ENCODE measurements at regions not wholly inside any gene's neighbourhood (a gene's known extent, or its start where the extent isn't known, plus 50 kb on each side); places are given as distances from the start of the nearest gene placed in this dataset.
A peak's percentile ranks its signal among the peaks of the same experiment; 100 is the strongest.

DNA sequence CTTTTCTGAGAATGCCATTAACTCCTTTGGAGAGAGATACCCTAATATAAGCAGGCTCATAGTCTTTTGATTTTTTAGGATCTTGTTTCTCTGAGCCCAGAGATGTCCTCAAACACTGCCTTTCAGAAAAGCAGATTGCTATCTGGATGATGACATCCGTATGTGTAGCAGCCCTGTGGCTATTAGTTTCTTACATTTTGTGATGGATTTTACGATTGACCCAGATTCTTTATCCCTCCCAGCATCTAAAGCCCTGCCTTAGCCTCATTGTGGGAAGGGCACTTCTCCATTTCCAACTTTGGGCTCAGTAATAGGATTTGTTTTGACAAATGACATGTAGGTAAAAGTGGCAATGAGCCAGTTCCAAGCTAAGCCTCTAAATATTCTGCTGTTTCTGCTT lies 300.3 kb downstream of the TTLL7 start:
- no peak for ATAC-seq
- Histone ChIP-seq H3K9me3 (ENCODE audit: control insufficient read depth in 2 of 3, low read length in 3 of 3) (no peaks in the 10 kb centered on the region), H3K36me3 (ENCODE audit: control insufficient read depth in 2 of 3, insufficient read depth in 3 of 3, low read length in 3 of 3) (no peaks in the 10 kb centered on the region), H3K4me1 (ENCODE audit: control insufficient read depth in 2 of 2, insufficient read depth in 2 of 2, low read length in 2 of 2) (peaks cover 0 to 8% of the 10 kb centered on the region in 2 donors), H3K27ac (ENCODE audit: low read depth, low read length) (no peak overlapping the region), H3K4me3 (ENCODE audit: low read length) (no peak overlapping the region), H3K27me3 (ENCODE audit: control insufficient read depth in 2 of 2, insufficient read depth in 2 of 2, low read length in 2 of 2) (no peaks in the 10 kb centered on the region)
- Mint-ChIP-seq H3K27me3 (peaks cover 0 to 6% (median 0%) of the 10 kb centered on the region in 5 donors), H3K4me1 (peaks cover 8 to 38% (median 29%) of the 10 kb centered on the region in 7 donors), H3K27ac (no peak overlapping the region), H3K36me3 (peaks cover 0 to 4% (median 0%) of the 10 kb centered on the region in 5 donors), H3K9me3 (peaks cover 0 to 8% (median 4%) of the 10 kb centered on the region in 11 donors), H3K4me3 (no peak overlapping the region)
- ChIA-PET CTCF (no interaction called here), POLR2A (no interaction called here)
- DNase-seq = no peak
- intact Hi-C loops (cut with micrococcal nuclease) = no loop called here

DNA sequence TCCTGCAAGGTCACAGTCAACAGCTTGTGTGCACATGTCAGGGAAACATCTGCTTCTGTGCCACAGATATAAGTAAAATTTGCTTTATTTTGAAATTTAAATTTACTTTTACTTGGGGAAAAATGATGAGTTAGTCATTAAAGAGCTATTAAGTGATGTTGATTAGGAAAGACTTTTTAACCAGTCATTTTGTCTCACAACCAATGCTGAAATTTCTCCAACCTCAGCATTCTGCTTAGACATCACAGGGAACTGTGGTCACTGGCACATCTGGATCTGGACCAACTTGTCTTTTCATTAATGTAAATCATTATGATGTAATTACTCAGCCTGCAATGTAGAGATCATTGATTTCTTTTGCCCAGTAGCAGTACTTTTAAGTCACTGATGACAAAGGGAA lies 301.0 kb downstream of the TTLL7 start:
- POLR2A ChIA-PET = no interaction called here
- ATAC-seq = no peak
- Histone ChIP-seq H3K36me3 (ENCODE audit: control insufficient read depth in 2 of 3, insufficient read depth in 3 of 3, low read length in 3 of 3) (no peaks in the 10 kb centered on the region), H3K4me3 (ENCODE audit: low read length) (no peak overlapping the region), H3K27ac (ENCODE audit: low read depth, low read length) (no peak overlapping the region), H3K9me3 (ENCODE audit: control insufficient read depth in 2 of 3, low read length in 3 of 3) (no peaks in the 10 kb centered on the region), H3K27me3 (ENCODE audit: control insufficient read depth in 2 of 2, insufficient read depth in 2 of 2, low read length in 2 of 2) (no peaks in the 10 kb centered on the region), H3K4me1 (ENCODE audit: control insufficient read depth in 2 of 2, insufficient read depth in 2 of 2, low read length in 2 of 2) (peaks cover 0 to 12% of the 10 kb centered on the region in 2 donors)
- DNase-seq = no peak
- H3K4me1 Mint-ChIP-seq = peaks cover 13 to 40% (median 32%) of the 10 kb centered on the region in 7 donors
- peaks cover 0 to 8% (median 4%) of the 10 kb centered on the region in 11 donors for H3K9me3 Mint-ChIP-seq
- no peak overlapping the region for H3K27ac Mint-ChIP-seq
- CTCF ChIA-PET = interaction anchor here (1.1 kb wide), 1 partner anchor 14 kb away, joined by 3 read pairs; no protein-coding TSS in a partner anchor
- no peak overlapping the region for H3K4me3 Mint-ChIP-seq
- peaks cover 0 to 6% (median 0%) of the 10 kb centered on the region in 5 donors for H3K27me3 Mint-ChIP-seq
- no peaks in the 10 kb centered on the region for H3K36me3 Mint-ChIP-seq
- intact Hi-C loops (cut with micrococcal nuclease) = no loop called here

DNA sequence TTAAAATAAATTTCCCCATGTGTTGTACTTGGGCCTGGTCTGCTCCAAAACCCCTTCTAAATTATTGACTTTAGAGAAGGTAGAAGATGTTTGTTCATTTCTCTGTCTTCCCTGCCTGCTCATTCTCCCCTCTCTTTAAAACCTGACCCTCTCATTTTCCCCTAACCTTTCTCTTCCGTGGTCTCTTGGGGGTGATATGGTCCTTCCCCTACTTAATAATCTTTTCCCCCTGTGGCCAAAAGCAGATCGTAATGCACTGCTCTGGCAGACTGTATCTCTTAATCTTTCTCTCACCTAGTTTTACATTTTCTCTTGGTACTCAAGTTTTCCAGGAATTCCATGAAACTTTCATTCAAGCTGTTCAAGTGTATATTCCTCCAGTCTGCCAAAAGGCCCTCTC lies 301.7 kb downstream of the TTLL7 start:
- no peak for DNase-seq
- Histone ChIP-seq H3K4me1 (ENCODE audit: control insufficient read depth in 2 of 2, insufficient read depth in 2 of 2, low read length in 2 of 2) (peaks cover 0 to 12% of the 10 kb centered on the region in 2 donors), H3K4me3 (ENCODE audit: low read length) (no peak overlapping the region), H3K27ac (ENCODE audit: low read depth, low read length) (no peak overlapping the region), H3K27me3 (ENCODE audit: control insufficient read depth in 2 of 2, insufficient read depth in 2 of 2, low read length in 2 of 2) (no peaks in the 10 kb centered on the region), H3K36me3 (ENCODE audit: control insufficient read depth in 2 of 3, insufficient read depth in 3 of 3, low read length in 3 of 3) (no peaks in the 10 kb centered on the region), H3K9me3 (ENCODE audit: control insufficient read depth in 2 of 3, low read length in 3 of 3) (no peaks in the 10 kb centered on the region)
- no peaks in the 10 kb centered on the region for H3K36me3 Mint-ChIP-seq
- no peak overlapping the region for H3K4me3 Mint-ChIP-seq
- no peak for ATAC-seq
- intact Hi-C loops (cut with micrococcal nuclease) = no loop called here
- no peak overlapping the region for H3K27ac Mint-ChIP-seq
- CTCF ChIA-PET = interaction anchor here (1.1 kb wide), 1 partner anchor 13 kb away, joined by 3 read pairs; no protein-coding TSS in a partner anchor
- POLR2A ChIA-PET = no interaction called here
- peaks cover 0 to 8% (median 4%) of the 10 kb centered on the region in 11 donors for H3K9me3 Mint-ChIP-seq
- H3K27me3 Mint-ChIP-seq = peaks cover 0 to 10% (median 0%) of the 10 kb centered on the region in 5 donors
- H3K4me1 Mint-ChIP-seq = peaks cover 19 to 40% (median 33%) of the 10 kb centered on the region in 7 donors

DNA sequence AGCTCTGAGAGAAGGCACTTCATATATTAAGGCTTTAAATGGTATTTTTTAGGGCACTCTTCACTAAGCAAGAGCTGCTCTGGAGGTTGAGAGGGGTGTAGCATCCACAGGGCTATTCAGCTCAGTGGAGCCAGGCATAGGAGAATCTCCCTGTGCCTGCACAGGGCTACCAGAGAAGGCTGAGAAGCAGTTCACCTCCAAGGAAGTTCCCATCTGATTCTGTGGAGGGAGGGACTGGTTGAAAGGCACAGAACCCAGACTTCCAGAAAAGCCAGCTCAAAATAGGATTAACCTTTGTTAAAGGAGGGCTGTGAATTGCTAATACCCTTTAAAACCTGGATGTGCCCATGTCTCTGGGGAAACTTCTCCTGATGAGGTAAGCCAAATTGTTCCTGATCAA lies 304.5 kb downstream of the TTLL7 start:
- Histone ChIP-seq H3K4me1 (ENCODE audit: control insufficient read depth in 2 of 2, insufficient read depth in 2 of 2, low read length in 2 of 2) (peaks cover 0 to 4% of the 10 kb centered on the region in 2 donors), H3K36me3 (ENCODE audit: control insufficient read depth in 2 of 3, insufficient read depth in 3 of 3, low read length in 3 of 3) (no peaks in the 10 kb centered on the region), H3K9me3 (ENCODE audit: control insufficient read depth in 2 of 3, low read length in 3 of 3) (no peaks in the 10 kb centered on the region), H3K27ac (ENCODE audit: low read depth, low read length) (no peak overlapping the region), H3K4me3 (ENCODE audit: low read length) (no peak overlapping the region), H3K27me3 (ENCODE audit: control insufficient read depth in 2 of 2, insufficient read depth in 2 of 2, low read length in 2 of 2) (no peaks in the 10 kb centered on the region)
- Mint-ChIP-seq H3K36me3 (peaks cover 0 to 9% (median 9%) of the 10 kb centered on the region in 5 donors), H3K9me3 (peaks cover 1 to 13% (median 8%) of the 10 kb centered on the region in 11 donors), H3K27ac (no peak overlapping the region), H3K4me1 (peaks cover 14 to 29% (median 23%) of the 10 kb centered on the region in 7 donors), H3K27me3 (peaks cover 0 to 10% (median 0%) of the 10 kb centered on the region in 5 donors), H3K4me3 (peak overlapping the region in 8 of 10 donors; percentile 12 to 98 (median 92))
- DNase-seq (no peak), ATAC-seq (no peak)
- ChIA-PET CTCF (no interaction called here), POLR2A (interaction anchor here (0.6 kb wide), 1 partner anchor 174 kb away, joined by 4 read pairs; no protein-coding TSS in a partner anchor)
- intact Hi-C loops (cut with micrococcal nuclease) = no loop called here

DNA sequence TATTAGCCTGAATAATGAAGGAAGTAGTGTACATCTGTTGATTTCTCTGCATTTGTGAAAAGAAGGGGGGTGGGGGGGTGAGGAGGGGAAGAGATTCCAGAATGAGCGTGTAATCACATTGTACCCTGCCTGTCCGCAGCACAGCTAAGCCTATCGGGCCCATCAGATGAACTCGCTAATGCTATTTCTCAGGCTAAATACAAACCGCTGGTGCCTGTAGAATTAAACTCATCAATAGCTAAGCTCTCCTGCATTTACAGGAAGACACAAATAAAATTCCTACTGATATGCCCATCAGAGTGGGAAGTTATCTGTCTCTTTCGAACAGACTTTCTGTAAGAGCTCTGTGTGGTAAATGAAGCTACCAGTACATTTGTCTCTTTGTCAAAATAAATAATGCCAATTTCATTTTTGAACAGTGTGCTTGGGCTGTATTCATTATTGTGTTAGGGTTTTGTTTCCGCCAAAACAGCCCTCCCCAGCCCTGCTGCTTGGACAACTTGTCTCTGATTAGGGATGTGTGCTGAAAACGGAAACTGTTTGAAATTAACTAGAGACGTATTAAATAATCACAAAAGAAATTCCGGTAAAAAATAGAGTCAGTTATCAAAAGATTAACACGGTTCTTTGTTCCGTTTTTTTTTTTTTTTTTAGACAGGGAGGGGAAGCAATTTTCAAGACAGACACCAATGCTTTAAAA lies 305.4 kb downstream of the TTLL7 start:
- no peaks in the 10 kb centered on the region for H3K36me3 ChIP-seq (ENCODE audit: control insufficient read depth in 2 of 3, insufficient read depth in 3 of 3, low read length in 3 of 3)
- Mint-ChIP-seq H3K9me3 (peaks cover 0 to 22% (median 10%) of the 10 kb centered on the region in 11 donors), H3K4me1 (peaks cover 14 to 29% (median 23%) of the 10 kb centered on the region in 7 donors), H3K4me3 (peak overlapping the region; percentile 23 to 98 (median 92)), H3K27ac (peak overlapping the region in 5 of 9 donors; percentile 63 to 89 (median 80)), H3K36me3 (peaks cover 1 to 13% (median 9%) of the 10 kb centered on the region in 5 donors), H3K27me3 (peaks cover 0 to 10% (median 0%) of the 10 kb centered on the region in 5 donors)
- intact Hi-C loops (cut with micrococcal nuclease) = no loop called here
- H3K27ac ChIP-seq (ENCODE audit: low read depth, low read length) = no peak overlapping the region
- H3K27me3 ChIP-seq (ENCODE audit: control insufficient read depth in 2 of 2, insufficient read depth in 2 of 2, low read length in 2 of 2) = no peaks in the 10 kb centered on the region
- H3K4me3 ChIP-seq (ENCODE audit: low read length) = no peak overlapping the region
- DNase-seq (no peak), ATAC-seq (no peak)
- H3K9me3 ChIP-seq (ENCODE audit: control insufficient read depth in 2 of 3, low read length in 3 of 3) = no peaks in the 10 kb centered on the region
- ChIA-PET CTCF (no interaction called here), POLR2A (interaction anchor here (1.0 kb wide), 1 partner anchor 882 kb away, joined by 3 read pairs; no protein-coding TSS in a partner anchor)
- peaks cover 0 to 4% of the 10 kb centered on the region in 2 donors for H3K4me1 ChIP-seq (ENCODE audit: control insufficient read depth in 2 of 2, insufficient read depth in 2 of 2, low read length in 2 of 2)

DNA sequence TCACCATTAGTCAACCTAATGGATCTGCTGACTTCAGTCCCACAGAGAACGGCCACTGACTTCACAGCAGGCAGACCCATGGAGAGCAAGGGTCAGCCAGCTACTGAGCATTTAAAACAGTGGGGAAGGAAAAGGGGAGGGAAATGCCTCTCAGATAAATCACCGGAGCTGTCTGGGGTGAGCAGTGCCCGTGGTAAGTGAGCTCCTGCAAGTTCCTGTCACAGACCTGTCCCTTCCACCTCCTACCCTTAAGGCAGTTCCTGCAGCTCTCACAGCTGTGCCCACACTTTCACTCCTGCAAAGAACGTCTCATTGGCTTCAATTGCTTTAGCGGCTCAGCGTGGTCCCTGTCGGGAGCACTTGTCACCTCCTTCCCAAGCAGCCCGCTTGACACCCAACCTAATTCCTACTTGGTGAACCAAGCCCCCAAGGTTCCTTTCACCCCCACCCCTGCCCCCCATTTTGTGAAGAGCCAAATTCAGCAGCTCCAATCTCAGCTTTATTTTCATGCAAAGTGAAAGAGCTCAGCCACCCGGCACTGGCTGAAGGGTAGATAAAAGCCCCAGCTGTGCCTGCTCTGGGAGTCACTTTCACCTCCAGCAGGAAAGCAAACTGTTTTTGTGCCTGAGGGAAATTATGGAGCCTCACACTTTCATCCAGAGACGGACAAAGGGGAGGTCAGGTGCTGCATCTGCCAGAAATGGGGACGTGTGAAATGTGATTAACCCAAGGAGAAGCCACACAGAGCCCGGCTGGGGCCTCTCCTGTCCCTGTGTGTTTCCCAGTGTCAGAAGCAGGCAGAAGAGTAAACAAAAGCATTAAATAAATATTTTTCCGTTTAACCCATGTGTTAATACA lies 306.2 kb downstream of the TTLL7 start:
- no peaks in the 10 kb centered on the region for H3K36me3 ChIP-seq (ENCODE audit: control insufficient read depth in 2 of 3, insufficient read depth in 3 of 3, low read length in 3 of 3)
- peaks cover 0 to 4% of the 10 kb centered on the region in 2 donors for H3K4me1 ChIP-seq (ENCODE audit: control insufficient read depth in 2 of 2, insufficient read depth in 2 of 2, low read length in 2 of 2)
- peak overlapping the region; percentile 39 for H3K27ac ChIP-seq (ENCODE audit: low read depth, low read length)
- peaks cover 1 to 14% (median 9%) of the 10 kb centered on the region in 5 donors for H3K36me3 Mint-ChIP-seq
- peak overlapping the region in 7 of 9 donors; percentile 26 to 89 (median 79) for H3K27ac Mint-ChIP-seq
- peak; percentile 66 for ATAC-seq
- CTCF ChIA-PET = no interaction called here
- DNase-seq = peak in 6 of 9 donors; percentile 12 to 37 (median 29)
- peak overlapping the region; percentile 85 to 98 (median 92) for H3K4me3 Mint-ChIP-seq
- H3K9me3 Mint-ChIP-seq = peaks cover 0 to 29% (median 15%) of the 10 kb centered on the region in 11 donors
- intact Hi-C loops (cut with micrococcal nuclease) = no loop called here
- no peaks in the 10 kb centered on the region for H3K27me3 ChIP-seq (ENCODE audit: control insufficient read depth in 2 of 2, insufficient read depth in 2 of 2, low read length in 2 of 2)
- POLR2A ChIA-PET = interaction anchor here (0.6 to 1.0 kb wide), 2 partner anchors 135 to 882 kb away, joined by 3 read pairs; no protein-coding TSS in a partner anchor
- peaks cover 14 to 29% (median 23%) of the 10 kb centered on the region in 7 donors for H3K4me1 Mint-ChIP-seq
- no peaks in the 10 kb centered on the region for H3K9me3 ChIP-seq (ENCODE audit: control insufficient read depth in 2 of 3, low read length in 3 of 3)
- H3K27me3 Mint-ChIP-seq = peaks cover 0 to 10% (median 0%) of the 10 kb centered on the region in 5 donors
- H3K4me3 ChIP-seq (ENCODE audit: low read length) = peak overlapping the region; percentile 33
